ENCODE measurements at regions not wholly inside any gene's neighbourhood (a gene's known extent, or its start where the extent isn't known, plus 50 kb on each side); places are given as distances from the start of the nearest gene placed in this dataset.

GRCh38 chr5:85841653-85842052 lies 776.1 kb upstream of the COX7C start:
- no peak overlapping the region for H3K4me2 ChIP-seq
- H3K27ac ChIP-seq = no peak overlapping the region
- H4K20me1 ChIP-seq (ENCODE audit: insufficient read depth, poor library complexity, severe bottlenecking) = no peaks in the 10 kb centered on the region
- WGBS (ENCODE audit: low lambda C conversion rate, missing lambda C conversion rate) = 47% methylated on average over 2 of the region's 2 CpGs
- no peak for DNase-seq (ENCODE audit: low spot score)
- H3K36me3 ChIP-seq (replicated peaks; ENCODE audit: insufficient read depth, low read depth) = no peaks in the 10 kb centered on the region
- TF ChIP-seq EZH2phosphoT487 (IDR thresholded peaks at IDR 0.05; ENCODE audit: low read depth, severe bottlenecking, unreplicated experiment) (no peak), CTCF (IDR thresholded peaks at IDR 0.05; ENCODE audit: poor library complexity) (no peak)
- no peaks in the 10 kb centered on the region for H3K27me3 ChIP-seq
- H3K4me3 ChIP-seq = no peak overlapping the region
- no peaks in the 10 kb centered on the region for H3K79me2 ChIP-seq
- H3K9me2 ChIP-seq (replicated peaks; ENCODE audit: insufficient read depth) = no peaks in the 10 kb centered on the region
- H2AFZ ChIP-seq = no peak overlapping the region
- H3K4me1 ChIP-seq (ENCODE audit: insufficient read depth) = no peaks in the 10 kb centered on the region
- H3K9me3 ChIP-seq (ENCODE audit: low read depth) = no peaks in the 10 kb centered on the region

- no peaks in the 10 kb centered on the region for H3K79me2 ChIP-seq
- no peaks in the 10 kb centered on the region for H3K9me3 ChIP-seq (ENCODE audit: low read depth)
- no peak overlapping the region for H3K4me3 ChIP-seq
- no peaks in the 10 kb centered on the region for H3K9me2 ChIP-seq (replicated peaks; ENCODE audit: insufficient read depth)
- H3K27me3 ChIP-seq = no peaks in the 10 kb centered on the region
- no peak overlapping the region for H2AFZ ChIP-seq
- no peaks in the 10 kb centered on the region for H3K4me1 ChIP-seq (ENCODE audit: insufficient read depth)
- no peak for DNase-seq (ENCODE audit: low spot score)
- WGBS (ENCODE audit: low lambda C conversion rate, missing lambda C conversion rate) = 93% methylated on average over 11 of the region's 11 CpGs
- no peaks in the 10 kb centered on the region for H4K20me1 ChIP-seq (ENCODE audit: insufficient read depth, poor library complexity, severe bottlenecking)
- TF ChIP-seq CTCF (IDR thresholded peaks at IDR 0.05; ENCODE audit: poor library complexity) (no peak), EZH2 (IDR thresholded peaks at IDR 0.05; ENCODE audit: borderline replicate concordance) (no peak), EZH2phosphoT487 (IDR thresholded peaks at IDR 0.05; ENCODE audit: low read depth, severe bottlenecking, unreplicated experiment) (no peak)
- H3K36me3 ChIP-seq (replicated peaks; ENCODE audit: insufficient read depth, low read depth) = no peaks in the 10 kb centered on the region
- no peak overlapping the region for H3K4me2 ChIP-seq
- H3K27ac ChIP-seq = no peak overlapping the region
Observed at GRCh38 chr5:85843535-85843934, 774.2 kb upstream of the COX7C start.

GRCh38 chr5:85849411-85849810 lies 768.3 kb upstream of the COX7C start:
- 77% methylated on average over 4 of the region's 4 CpGs for WGBS (ENCODE audit: low lambda C conversion rate, missing lambda C conversion rate)
- DNase-seq (ENCODE audit: low spot score) = no peak
- H3K27me3 ChIP-seq = no peaks in the 10 kb centered on the region

More at GRCh38 chr5:85849411-85849810, 768.3 kb upstream of the COX7C start:
- Histone ChIP-seq H3K36me3 (replicated peaks; ENCODE audit: insufficient read depth, low read depth) (no peaks in the 10 kb centered on the region), H3K4me3 (no peak overlapping the region), H3K4me2 (no peak overlapping the region), H3K79me2 (no peaks in the 10 kb centered on the region), H2AFZ (no peak overlapping the region), H3K9me2 (replicated peaks; ENCODE audit: insufficient read depth) (no peaks in the 10 kb centered on the region), H3K4me1 (ENCODE audit: insufficient read depth) (no peaks in the 10 kb centered on the region), H3K9me3 (ENCODE audit: low read depth) (no peaks in the 10 kb centered on the region), H3K27ac (no peak overlapping the region), H4K20me1 (ENCODE audit: insufficient read depth, poor library complexity, severe bottlenecking) (no peaks in the 10 kb centered on the region)
- no peak for TF ChIP-seq CTCF (IDR thresholded peaks at IDR 0.05; ENCODE audit: poor library complexity)
- no peak for TF ChIP-seq EZH2phosphoT487 (IDR thresholded peaks at IDR 0.05; ENCODE audit: low read depth, severe bottlenecking, unreplicated experiment)
- no peak for TF ChIP-seq EZH2 (IDR thresholded peaks at IDR 0.05; ENCODE audit: borderline replicate concordance)
